WERI-Rb-1 (cell line): ENCODE measurements at regions not wholly inside any gene's neighbourhood (a gene's known extent, or its start where the extent isn't known, plus 50 kb on each side); places are given as distances from the start of the nearest gene placed in this dataset.
"Not testable (repeated sequence)": the region's sequence is repeated elsewhere in the genome, so short reads cannot be mapped to it uniquely, and the experiment has no call there.

Experiments
- DNase-seq: peaks from one replicate; pipeline ENCODE4 v3.0.0-alpha.2; 2020
- H3K27ac ChIP-seq: fragments of 250-450 bp; sonication (Bioruptor Pico); 2 replicates; pipeline ENCODE4 v1.5.1; 2020; ENCODE audit warnings: mild to moderate bottlenecking, moderate library complexity
- H3K27me3 ChIP-seq: fragments of 250-450 bp; sonication (Bioruptor Pico); 2 replicates; pipeline ENCODE4 v1.5.1; 2021; ENCODE audit warnings: mild to moderate bottlenecking, low read depth, moderate library complexity; ENCODE audit not compliant: insufficient read depth, severe bottlenecking
- H3K36me3 ChIP-seq: fragments of 250-450 bp; sonication (Bioruptor Pico); 2 replicates; pipeline ENCODE4 v1.5.1; 2020; ENCODE audit warnings: mild to moderate bottlenecking, moderate library complexity
- H3K4me3 ChIP-seq: 2 replicates; pipeline ENCODE4 v1.5.1; 2011; ENCODE audit warnings: low read depth, mild to moderate bottlenecking, control low read depth, low read length
- H3K9me3 ChIP-seq: fragments of 250-450 bp; sonication (Bioruptor Pico); 2 replicates; pipeline ENCODE4 v1.5.1; 2021; ENCODE audit warnings: mild to moderate bottlenecking, moderate library complexity; ENCODE audit not compliant: severe bottlenecking
- TF ChIP-seq, protein P1 (sequence below): IDR thresholded peaks from 2 replicates; pipeline ENCODE4 v1.5.1; 2011; ENCODE audit warnings: low read depth, mild to moderate bottlenecking, control low read depth, inconsistent platforms, low read length

GRCh38 chr17:20800146-20800545 lies 220.6 kb downstream of the CDRT15L2 start:
- TF ChIP-seq, protein P1, sequence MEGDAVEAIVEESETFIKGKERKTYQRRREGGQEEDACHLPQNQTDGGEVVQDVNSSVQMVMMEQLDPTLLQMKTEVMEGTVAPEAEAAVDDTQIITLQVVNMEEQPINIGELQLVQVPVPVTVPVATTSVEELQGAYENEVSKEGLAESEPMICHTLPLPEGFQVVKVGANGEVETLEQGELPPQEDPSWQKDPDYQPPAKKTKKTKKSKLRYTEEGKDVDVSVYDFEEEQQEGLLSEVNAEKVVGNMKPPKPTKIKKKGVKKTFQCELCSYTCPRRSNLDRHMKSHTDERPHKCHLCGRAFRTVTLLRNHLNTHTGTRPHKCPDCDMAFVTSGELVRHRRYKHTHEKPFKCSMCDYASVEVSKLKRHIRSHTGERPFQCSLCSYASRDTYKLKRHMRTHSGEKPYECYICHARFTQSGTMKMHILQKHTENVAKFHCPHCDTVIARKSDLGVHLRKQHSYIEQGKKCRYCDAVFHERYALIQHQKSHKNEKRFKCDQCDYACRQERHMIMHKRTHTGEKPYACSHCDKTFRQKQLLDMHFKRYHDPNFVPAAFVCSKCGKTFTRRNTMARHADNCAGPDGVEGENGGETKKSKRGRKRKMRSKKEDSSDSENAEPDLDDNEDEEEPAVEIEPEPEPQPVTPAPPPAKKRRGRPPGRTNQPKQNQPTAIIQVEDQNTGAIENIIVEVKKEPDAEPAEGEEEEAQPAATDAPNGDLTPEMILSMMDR = no peak
- Histone ChIP-seq H3K36me3 (no peaks in the 10 kb centered on the region), H3K27ac (no peak overlapping the region), H3K4me3 (no peak overlapping the region), H3K27me3 (no peaks in the 10 kb centered on the region), H3K9me3 (no peaks in the 10 kb centered on the region)
- no peak for DNase-seq

- no peaks in the 10 kb centered on the region for H3K9me3 ChIP-seq
- H3K27me3 ChIP-seq = no peaks in the 10 kb centered on the region
- H3K27ac ChIP-seq = no peak overlapping the region
Observed at GRCh38 chr17:20805751-20806150, 226.2 kb downstream of the CDRT15L2 start.

DNA sequence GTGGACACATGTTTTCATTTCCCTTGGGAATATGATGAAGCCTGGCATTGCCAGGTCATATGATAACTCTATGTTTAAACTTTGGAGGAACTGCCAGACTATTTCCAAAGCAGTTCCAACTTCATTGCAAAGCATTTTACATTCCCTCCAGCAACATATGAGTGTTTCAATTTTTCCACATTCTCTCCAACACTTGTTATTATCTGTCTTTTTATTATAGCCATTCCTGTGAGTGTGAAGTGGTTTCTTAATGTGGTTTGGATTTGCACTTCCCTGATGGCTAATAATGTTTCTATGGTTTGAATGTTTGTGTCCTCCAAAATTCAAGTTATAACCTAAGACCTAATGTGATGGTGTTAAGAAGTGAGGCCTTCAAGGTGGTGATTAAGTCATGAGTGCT lies 228.0 kb downstream of the CDRT15L2 start:
- not testable (repeated sequence) for H3K27me3 ChIP-seq, H3K36me3 ChIP-seq

More at GRCh38 chr17:20805751-20806150, 226.2 kb downstream of the CDRT15L2 start:
- no peaks in the 10 kb centered on the region for H3K36me3 ChIP-seq
- no peak overlapping the region for H3K4me3 ChIP-seq
- TF ChIP-seq, protein P1 = no peak
- DNase-seq = no peak

DNA sequence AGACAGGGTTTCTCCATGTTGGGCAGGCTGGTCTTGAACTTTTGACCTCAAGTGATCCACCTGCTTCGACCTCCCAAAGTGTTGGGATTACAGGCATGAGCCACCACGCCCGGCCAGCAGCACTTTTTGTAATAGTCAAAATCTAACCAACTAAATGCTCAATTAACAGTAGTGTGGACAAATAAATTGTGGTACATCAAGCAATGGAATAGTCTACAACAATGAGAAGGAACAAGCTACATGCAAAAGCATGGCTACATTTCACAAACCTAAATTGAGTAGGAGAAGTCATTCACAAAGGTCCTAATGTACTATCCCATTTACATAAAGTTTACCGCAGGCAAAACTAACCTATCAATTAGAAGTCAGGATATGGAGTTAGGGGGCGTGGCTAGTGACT lies 227.4 kb downstream of the USP22 start:
- not testable (repeated sequence) for H3K36me3 ChIP-seq, H3K27ac ChIP-seq, H3K4me3 ChIP-seq, DNase-seq, H3K27me3 ChIP-seq, H3K9me3 ChIP-seq

More for the DNA sequence above, 228.0 kb downstream of the CDRT15L2 start:
- H3K4me3 ChIP-seq, H3K27ac ChIP-seq, H3K9me3 ChIP-seq, DNase-seq: not testable (repeated sequence)

DNA sequence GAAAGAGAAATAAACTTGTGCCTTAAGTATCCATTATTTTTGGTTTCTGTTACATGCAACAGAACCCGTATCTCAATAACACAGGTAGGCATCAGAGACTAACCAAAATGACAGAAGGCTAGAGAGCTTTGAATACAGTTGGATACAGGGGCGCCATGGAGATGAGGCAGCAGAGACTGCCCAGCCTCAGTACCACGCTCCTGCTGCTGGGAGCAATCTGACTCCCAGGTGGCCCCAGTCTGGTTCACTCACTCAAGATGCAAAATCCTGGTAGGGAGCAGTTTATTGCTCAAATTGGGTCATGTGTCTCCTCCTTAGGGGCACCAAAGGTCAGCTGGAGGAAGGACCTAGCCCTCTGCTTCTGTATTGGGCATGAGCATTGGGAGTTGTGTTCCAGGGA lies 218.9 kb downstream of the USP22 start:
- TF ChIP-seq, protein P1 = no peak
- H3K36me3 ChIP-seq = no peaks in the 10 kb centered on the region
- H3K4me3 ChIP-seq = no peak overlapping the region
- no peak for DNase-seq
- H3K9me3 ChIP-seq = no peaks in the 10 kb centered on the region
- H3K27ac ChIP-seq = no peak overlapping the region
- H3K27me3 ChIP-seq = no peaks in the 10 kb centered on the region

GRCh38 chr17:20825539-20825938 lies 217.3 kb downstream of the USP22 start:
- Histone ChIP-seq H3K4me3 (no peak overlapping the region), H3K27ac (no peak overlapping the region), H3K36me3 (no peaks in the 10 kb centered on the region), H3K27me3 (no peaks in the 10 kb centered on the region), H3K9me3 (no peaks in the 10 kb centered on the region)
- DNase-seq = no peak
- TF ChIP-seq, protein P1 = no peak

DNA sequence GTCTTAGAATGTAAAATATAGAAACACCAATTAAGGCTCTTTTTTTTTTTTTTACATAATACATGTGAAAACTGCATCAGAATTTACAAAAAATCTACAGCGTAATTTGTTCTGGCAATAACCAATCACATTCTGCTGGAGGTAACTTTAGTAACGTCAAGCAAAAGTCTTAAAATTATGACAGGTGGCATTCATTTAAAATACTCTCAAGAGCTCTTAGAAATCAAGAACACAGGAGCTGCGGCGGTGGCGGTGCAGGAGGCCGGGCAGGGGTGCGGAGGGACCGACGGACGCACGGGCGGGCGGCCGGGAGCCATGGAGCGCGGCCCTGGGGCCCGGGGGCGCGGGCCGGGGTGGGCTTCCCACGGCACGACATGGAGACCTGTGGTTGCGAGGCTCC lies 202.4 kb downstream of the USP22 start:
- not testable (repeated sequence) for H3K4me3 ChIP-seq, H3K27me3 ChIP-seq

DNA sequence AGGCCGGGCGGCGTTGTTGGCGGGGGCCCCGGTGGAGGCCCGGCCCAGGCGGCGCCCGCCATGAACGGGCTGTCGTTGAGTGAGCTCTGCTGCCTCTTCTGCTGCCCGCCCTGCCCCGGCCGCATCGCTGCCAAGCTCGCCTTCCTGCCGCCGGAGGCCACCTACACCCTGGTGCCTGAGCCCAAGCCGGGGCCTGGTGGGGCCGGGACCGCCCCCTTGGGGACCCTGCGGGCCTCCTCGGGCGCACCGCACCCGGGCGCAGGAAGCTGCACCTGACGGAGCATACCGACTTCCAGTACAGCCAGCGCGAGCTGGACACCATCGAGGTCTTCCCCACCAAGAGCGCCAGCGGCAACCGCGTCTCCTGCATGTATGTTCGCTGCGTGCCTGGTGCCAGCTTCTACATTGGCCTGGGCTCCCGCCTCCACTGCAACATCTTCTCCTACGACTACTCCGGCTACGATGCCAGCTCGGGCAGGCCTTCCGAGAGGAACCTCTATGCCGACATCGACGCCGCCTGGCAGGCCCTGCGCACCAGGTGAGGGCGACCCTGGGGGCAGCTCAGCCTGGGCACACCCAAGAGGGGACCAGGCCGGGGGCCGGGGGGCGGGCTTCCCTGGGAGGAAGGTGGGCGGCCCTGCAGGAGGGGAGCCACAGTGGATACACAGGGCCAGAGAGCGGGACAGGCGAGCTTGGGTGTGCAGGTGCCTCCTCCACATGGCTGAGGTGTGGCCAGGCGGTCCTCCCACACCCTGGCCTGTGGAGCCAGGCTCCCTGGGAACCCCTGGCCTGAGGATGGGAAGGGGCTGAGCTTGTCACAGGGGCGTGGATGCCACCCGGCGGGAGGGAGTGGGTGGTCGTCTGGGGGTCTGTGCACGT lies 201.6 kb downstream of the USP22 start:
- not testable (repeated sequence) for H3K9me3 ChIP-seq, H3K27me3 ChIP-seq

More for the DNA sequence above, 202.4 kb downstream of the USP22 start:
- H3K27ac ChIP-seq, DNase-seq, H3K36me3 ChIP-seq, H3K9me3 ChIP-seq: not testable (repeated sequence)

GRCh38 chr17:20842012-20842411 lies 200.8 kb downstream of the USP22 start:
- H3K9me3 ChIP-seq = not testable (repeated sequence)

More for the DNA sequence above, 201.6 kb downstream of the USP22 start:
- not testable (repeated sequence) for H3K36me3 ChIP-seq, H3K4me3 ChIP-seq, DNase-seq, H3K27ac ChIP-seq

DNA sequence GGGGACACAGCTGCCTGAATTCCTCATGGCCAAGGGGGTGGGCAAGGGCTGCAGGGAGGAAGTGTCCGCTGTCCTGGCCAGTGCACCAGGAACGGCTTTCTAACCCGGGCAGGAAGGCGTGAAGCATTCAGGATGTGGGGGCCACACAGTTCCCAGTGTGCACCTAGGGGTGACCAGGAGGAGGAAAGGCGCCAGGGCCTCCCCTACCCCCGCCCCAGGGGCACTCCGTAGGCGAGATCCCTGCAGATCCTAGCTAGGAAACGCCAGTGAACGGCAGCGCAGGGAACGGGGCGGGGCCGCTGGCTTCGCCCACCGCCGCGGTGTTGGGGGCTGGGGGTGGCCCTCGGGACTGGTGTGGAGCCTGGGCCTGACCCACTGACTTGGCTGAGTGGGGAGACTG lies 199.6 kb downstream of the USP22 start:
- not testable (repeated sequence) for H3K36me3 ChIP-seq, H3K4me3 ChIP-seq, H3K27ac ChIP-seq, H3K27me3 ChIP-seq, DNase-seq, H3K9me3 ChIP-seq

More at GRCh38 chr17:20842012-20842411, 200.8 kb downstream of the USP22 start:
- not testable (repeated sequence) for H3K27ac ChIP-seq, H3K36me3 ChIP-seq, H3K27me3 ChIP-seq, DNase-seq, H3K4me3 ChIP-seq
